RWPE2 (cell line): ENCODE measurements at regions not wholly inside any gene's neighbourhood (a gene's known extent, or its start where the extent isn't known, plus 50 kb on each side); places are given as distances from the start of the nearest gene placed in this dataset.
A peak's percentile ranks its signal among the peaks of the same experiment; 100 is the strongest.
"Not testable (repeated sequence)": the region's sequence is repeated elsewhere in the genome, so short reads cannot be mapped to it uniquely, and the experiment has no call there.

Experiments used
- ATAC-seq: fragments of 200-7000 bp; cut with Tn5 transposase; 3 replicates; pipeline ENCODE4 v1.9.1; 2021; ENCODE audit warnings: low read depth
- DNase-seq: peaks from one replicate; pipeline ENCODE4 v3.0.0-alpha.2; 2020; ENCODE audit warnings: low spot score
- H3K27ac ChIP-seq: fragments of 450-650 bp; 2 replicates; pipeline ENCODE4 v1.5.1; 2017; ENCODE audit warnings: mild to moderate bottlenecking; ENCODE audit not compliant: poor library complexity, severe bottlenecking
- H3K27me3 ChIP-seq: fragments of 250-450 bp; sonication (Bioruptor Pico); 2 replicates; pipeline ENCODE4 v1.5.1; 2021; ENCODE audit warnings: mild to moderate bottlenecking, moderate library complexity; ENCODE audit not compliant: insufficient read depth, poor library complexity, severe bottlenecking
- H3K36me3 ChIP-seq: fragments of 250-450 bp; sonication (Bioruptor Pico); 2 replicates; pipeline ENCODE4 v1.5.1; 2020; ENCODE audit warnings: low read depth, mild to moderate bottlenecking, moderate library complexity
- H3K4me1 ChIP-seq: fragments of 250-450 bp; sonication (Bioruptor Pico); 2 replicates; pipeline ENCODE4 v1.5.1; 2021; ENCODE audit warnings: mild to moderate bottlenecking, moderate library complexity; ENCODE audit not compliant: insufficient read depth, poor library complexity, severe bottlenecking
- H3K4me3 ChIP-seq: fragments of 250-450 bp; sonication (Bioruptor Pico); 2 replicates; pipeline ENCODE4 v1.5.1; 2021; ENCODE audit warnings: mild to moderate bottlenecking, moderate library complexity; ENCODE audit not compliant: severe bottlenecking
- H3K9me3 ChIP-seq: fragments of 250-450 bp; sonication (Bioruptor Pico); 2 replicates; pipeline ENCODE4 v1.5.1; 2021; ENCODE audit warnings: mild to moderate bottlenecking, moderate library complexity; ENCODE audit not compliant: severe bottlenecking
- CTCF ChIP-seq: fragments of 450-650 bp; IDR thresholded peaks from one replicate; pipeline ENCODE4 v1.5.1; 2017; ENCODE audit warnings: mild to moderate bottlenecking, moderate library complexity; ENCODE audit not compliant: poor library complexity, severe bottlenecking

DNA sequence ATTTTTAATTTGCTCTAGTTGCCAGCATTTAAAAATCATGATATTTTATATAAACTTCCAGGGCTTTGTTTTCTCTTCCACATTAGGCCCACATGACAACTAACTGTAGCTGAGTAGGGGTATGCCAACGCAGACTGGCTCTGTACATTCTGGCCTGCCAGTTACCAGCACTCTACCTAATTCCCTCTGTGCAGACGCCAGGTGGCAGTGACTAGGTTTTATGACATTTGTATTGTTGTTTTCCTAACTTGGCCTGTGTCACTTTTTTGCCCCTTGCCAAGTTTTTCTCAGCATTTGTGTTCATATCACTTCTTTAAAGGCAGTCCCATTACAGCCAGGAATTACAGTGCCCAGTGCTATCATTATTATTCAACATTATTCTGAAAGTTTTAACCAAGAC is 347.5 kb downstream of the NKX6-1 start:
- H3K36me3 ChIP-seq: no peaks in the 10 kb centered on the region
- no peaks in the 10 kb centered on the region for H3K9me3 ChIP-seq
- no peak overlapping the region for H3K4me3 ChIP-seq
- ATAC-seq (peak; percentile 61; the same call in 2 of the 3 replicates), DNase-seq (no peak)
- no peak overlapping the region for H3K27ac ChIP-seq
- H3K27me3 ChIP-seq: peaks cover 4% of the 10 kb centered on the region
- H3K4me1 ChIP-seq: no peaks in the 10 kb centered on the region
- peak; percentile 18 for TF ChIP-seq CTCF

DNA sequence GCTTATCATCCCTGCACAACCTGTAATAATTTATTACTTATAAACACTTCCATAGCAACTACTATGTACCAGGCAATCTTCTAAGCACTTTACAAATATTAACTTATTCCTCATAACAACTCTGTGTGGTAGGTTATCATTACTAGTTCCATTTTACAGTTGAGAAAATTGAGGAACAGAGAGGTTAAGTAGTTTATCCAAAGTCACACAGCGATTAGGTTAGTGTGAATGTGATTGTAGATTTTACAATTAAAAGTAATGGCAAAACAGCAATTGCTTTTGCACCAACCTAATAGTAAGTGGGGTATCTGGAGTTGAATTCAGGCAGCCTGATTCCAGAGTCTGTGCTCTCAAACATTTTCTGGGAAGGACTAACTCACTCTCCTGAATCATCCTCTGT is 348.9 kb downstream of the NKX6-1 start:
- Histone ChIP-seq H3K27me3 (no peaks in the 10 kb centered on the region), H3K36me3 (no peaks in the 10 kb centered on the region), H3K27ac (no peak overlapping the region), H3K9me3 (no peaks in the 10 kb centered on the region), H3K4me1 (no peaks in the 10 kb centered on the region), H3K4me3 (no peak overlapping the region)
- ATAC-seq: no peak
- no peak for DNase-seq
- no peak for TF ChIP-seq CTCF

DNA sequence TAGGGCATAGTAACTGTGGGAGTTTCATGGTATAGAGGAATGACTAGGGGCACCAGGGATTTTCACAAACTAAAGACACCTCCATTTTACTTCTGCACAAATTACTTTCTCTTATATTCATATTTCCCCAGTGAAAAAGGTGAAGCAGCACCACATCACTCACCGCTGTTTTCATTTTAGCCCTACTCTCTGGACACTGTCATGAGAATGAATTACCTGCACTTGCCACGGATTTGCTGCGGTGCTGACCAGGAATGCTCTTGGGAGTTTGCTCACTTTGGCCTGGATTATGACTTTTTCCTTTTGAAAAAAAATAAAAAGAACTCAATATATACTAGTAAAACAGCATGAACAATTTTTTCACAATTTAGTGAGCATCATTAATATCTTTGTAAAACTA is 351.3 kb downstream of the NKX6-1 start:
- DNase-seq (no peak), ATAC-seq (no peak)
- H3K36me3 ChIP-seq: no peaks in the 10 kb centered on the region
- no peaks in the 10 kb centered on the region for H3K4me1 ChIP-seq
- no peak overlapping the region for H3K4me3 ChIP-seq
- H3K27me3 ChIP-seq: no peaks in the 10 kb centered on the region
- H3K9me3 ChIP-seq: no peaks in the 10 kb centered on the region
- no peak for TF ChIP-seq CTCF
- no peak overlapping the region for H3K27ac ChIP-seq

- H3K36me3 ChIP-seq: no peaks in the 10 kb centered on the region
- H3K27me3 ChIP-seq: no peaks in the 10 kb centered on the region
- DNase-seq (no peak), ATAC-seq (no peak)
- no peak overlapping the region for H3K27ac ChIP-seq
- no peak overlapping the region for H3K4me3 ChIP-seq
- no peaks in the 10 kb centered on the region for H3K4me1 ChIP-seq
- H3K9me3 ChIP-seq: no peaks in the 10 kb centered on the region
- no peak for TF ChIP-seq CTCF
Measured at GRCh38 chr4:84146300-84146959, 352.7 kb downstream of the NKX6-1 start.

GRCh38 chr4:84145176-84145575 is 353.9 kb downstream of the NKX6-1 start:
- Histone ChIP-seq H3K9me3 (no peaks in the 10 kb centered on the region), H3K27me3 (no peaks in the 10 kb centered on the region), H3K27ac (no peak overlapping the region), H3K36me3 (no peaks in the 10 kb centered on the region), H3K4me3 (no peak overlapping the region), H3K4me1 (no peaks in the 10 kb centered on the region)
- TF ChIP-seq CTCF: no peak
- ATAC-seq: no peak
- no peak for DNase-seq

- not testable (repeated sequence) for ATAC-seq, H3K9me3 ChIP-seq, H3K27me3 ChIP-seq, H3K36me3 ChIP-seq, H3K4me1 ChIP-seq
- H3K4me3 ChIP-seq: peak overlapping the region; percentile 29
- H3K27ac ChIP-seq: peak overlapping the region; percentile 7
- peak; percentile 65 for DNase-seq
Measured at GRCh38 chr4:84126911-84127310, 372.2 kb downstream of the NKX6-1 start.
